BE2C (cell line): ENCODE measurements at regions not wholly inside any gene's neighbourhood (a gene's known extent, or its start where the extent isn't known, plus 50 kb on each side); places are given as distances from the start of the nearest gene placed in this dataset.

Source experiments
- DNase-seq: peaks from one replicate; pipeline ENCODE4 v3.0.0-alpha.2; 2020
- H3K27me3 ChIP-seq: fragments of 250-450 bp; sonication (Bioruptor Pico); 2 replicates; pipeline ENCODE4 v1.5.1; 2020; ENCODE audit warnings: mild to moderate bottlenecking
- H3K36me3 ChIP-seq: fragments of 250-450 bp; sonication (Bioruptor Pico); 2 replicates; pipeline ENCODE4 v1.5.1; 2020; ENCODE audit warnings: mild to moderate bottlenecking
- H3K4me1 ChIP-seq: fragments of 250-450 bp; sonication (Bioruptor Pico); 2 replicates; pipeline ENCODE4 v1.5.1; 2020
- H3K4me3 ChIP-seq: 2 replicates; pipeline ENCODE4 v1.5.1; 2011; ENCODE audit warnings: low read depth, low read length
- H3K9me3 ChIP-seq: fragments of 250-450 bp; sonication (Bioruptor Pico); 2 replicates; pipeline ENCODE4 v1.5.1; 2020
- TF ChIP-seq, protein P1 (sequence below): IDR thresholded peaks from 2 replicates; pipeline ENCODE4 v1.5.1; 2012; ENCODE audit warnings: mild to moderate bottlenecking, low read depth, low read length

DNA sequence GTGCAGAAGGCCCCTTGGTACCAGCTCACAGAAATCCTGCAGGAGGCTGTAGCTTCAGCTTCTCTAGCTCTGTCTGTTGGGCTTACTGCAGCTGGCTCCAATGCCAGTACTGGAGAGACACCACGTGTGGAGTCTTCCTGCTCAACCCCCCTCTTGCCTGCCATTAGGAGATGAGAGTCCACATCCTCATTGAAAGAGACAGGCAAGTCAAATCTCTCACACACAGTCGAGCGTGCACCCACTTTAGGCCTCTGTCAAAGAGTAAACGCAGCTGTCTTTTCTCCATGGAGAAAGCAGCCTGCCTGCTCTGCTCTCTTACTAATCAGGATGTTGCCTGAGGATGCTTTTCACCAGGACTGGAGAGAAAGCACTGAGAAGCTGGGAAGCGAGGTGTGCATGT lies 523.0 kb upstream of the NBEA start:
- Histone ChIP-seq H3K9me3 (no peaks in the 10 kb centered on the region), H3K4me3 (no peak overlapping the region), H3K27me3 (no peaks in the 10 kb centered on the region), H3K36me3 (no peaks in the 10 kb centered on the region), H3K4me1 (peaks cover 26% of the 10 kb centered on the region)
- TF ChIP-seq, protein P1, sequence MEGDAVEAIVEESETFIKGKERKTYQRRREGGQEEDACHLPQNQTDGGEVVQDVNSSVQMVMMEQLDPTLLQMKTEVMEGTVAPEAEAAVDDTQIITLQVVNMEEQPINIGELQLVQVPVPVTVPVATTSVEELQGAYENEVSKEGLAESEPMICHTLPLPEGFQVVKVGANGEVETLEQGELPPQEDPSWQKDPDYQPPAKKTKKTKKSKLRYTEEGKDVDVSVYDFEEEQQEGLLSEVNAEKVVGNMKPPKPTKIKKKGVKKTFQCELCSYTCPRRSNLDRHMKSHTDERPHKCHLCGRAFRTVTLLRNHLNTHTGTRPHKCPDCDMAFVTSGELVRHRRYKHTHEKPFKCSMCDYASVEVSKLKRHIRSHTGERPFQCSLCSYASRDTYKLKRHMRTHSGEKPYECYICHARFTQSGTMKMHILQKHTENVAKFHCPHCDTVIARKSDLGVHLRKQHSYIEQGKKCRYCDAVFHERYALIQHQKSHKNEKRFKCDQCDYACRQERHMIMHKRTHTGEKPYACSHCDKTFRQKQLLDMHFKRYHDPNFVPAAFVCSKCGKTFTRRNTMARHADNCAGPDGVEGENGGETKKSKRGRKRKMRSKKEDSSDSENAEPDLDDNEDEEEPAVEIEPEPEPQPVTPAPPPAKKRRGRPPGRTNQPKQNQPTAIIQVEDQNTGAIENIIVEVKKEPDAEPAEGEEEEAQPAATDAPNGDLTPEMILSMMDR = peak; percentile 11; the same call in 1 of the 2 replicates
- DNase-seq = peak; percentile 67

DNA sequence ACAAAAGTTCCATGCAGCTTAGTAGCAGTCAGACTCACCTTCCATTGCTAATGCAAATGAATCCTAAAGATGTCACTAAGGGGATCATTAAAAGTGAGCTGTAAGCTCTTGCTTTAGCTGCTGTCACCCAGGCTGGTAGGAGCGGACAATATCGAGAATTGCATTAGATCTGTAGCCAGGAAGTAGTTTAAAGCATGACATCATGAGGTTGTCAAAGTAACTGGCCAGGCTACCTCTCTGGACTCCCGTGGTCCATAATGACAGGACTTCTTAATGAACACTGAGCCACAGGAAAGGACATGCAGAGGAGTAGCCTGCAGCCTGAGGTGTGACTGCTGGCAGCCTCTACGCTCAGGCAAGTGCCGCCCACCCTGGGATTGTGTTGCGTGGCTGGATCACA lies 522.3 kb upstream of the NBEA start:
- peaks cover 31% of the 10 kb centered on the region for H3K4me1 ChIP-seq

DNA sequence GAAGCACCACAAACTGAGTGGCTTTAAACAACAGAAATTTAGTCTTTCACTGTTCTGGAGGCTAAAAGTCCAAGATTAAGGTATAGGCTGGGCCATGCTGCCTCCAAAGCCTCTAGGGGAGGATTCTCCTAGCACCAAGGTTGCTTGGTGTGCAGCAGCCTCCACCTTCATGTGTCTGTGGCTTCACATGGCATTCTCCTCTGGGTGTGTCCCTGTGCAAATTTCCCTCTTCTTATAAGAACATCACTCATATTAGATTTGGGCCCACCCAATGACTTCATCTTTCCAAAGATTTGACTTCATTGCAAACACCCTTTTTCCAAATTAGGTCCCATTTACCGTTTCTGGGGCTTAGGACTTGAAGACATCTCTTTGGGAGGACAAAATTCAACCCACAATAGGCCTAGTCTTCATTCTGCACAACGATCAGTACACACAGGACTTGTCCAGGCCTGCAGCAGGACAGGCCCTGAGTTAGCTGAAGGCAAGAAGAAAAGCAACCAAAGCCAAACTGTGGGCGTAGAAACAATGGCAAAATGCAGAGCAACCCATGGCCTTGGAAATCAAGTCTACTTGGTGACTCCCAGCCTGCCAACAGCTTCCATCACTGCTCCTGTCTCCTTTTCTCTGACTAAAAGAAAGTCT lies 521.2 kb upstream of the NBEA start:
- Histone ChIP-seq H3K27me3 (no peaks in the 10 kb centered on the region), H3K4me3 (no peak overlapping the region), H3K9me3 (no peaks in the 10 kb centered on the region), H3K4me1 (peaks cover 42% of the 10 kb centered on the region), H3K36me3 (no peaks in the 10 kb centered on the region)
- no peak for DNase-seq
- TF ChIP-seq, protein P1 = no peak

More for the DNA sequence above, 522.3 kb upstream of the NBEA start:
- DNase-seq = no peak
- H3K27me3 ChIP-seq = no peaks in the 10 kb centered on the region
- H3K4me3 ChIP-seq = no peak overlapping the region
- TF ChIP-seq, protein P1 = no peak
- H3K9me3 ChIP-seq = no peaks in the 10 kb centered on the region
- no peaks in the 10 kb centered on the region for H3K36me3 ChIP-seq

DNA sequence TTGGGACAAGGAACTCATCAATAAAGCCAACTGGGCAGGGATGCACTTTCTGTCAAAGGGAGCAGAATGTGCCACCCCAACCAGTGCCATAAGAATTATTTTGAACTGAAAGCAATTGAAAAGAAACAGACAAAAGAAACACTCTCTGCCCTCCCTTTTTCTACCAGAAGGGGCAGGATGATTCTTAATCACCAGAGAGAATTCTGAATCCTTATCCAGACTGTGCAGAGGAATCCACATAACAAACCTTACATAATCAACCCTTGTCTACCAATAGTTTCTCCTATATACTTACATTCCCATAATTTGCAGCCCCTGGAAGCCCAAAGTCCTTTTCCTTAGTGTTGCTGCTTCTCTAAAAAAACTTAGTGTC lies 520.7 kb upstream of the NBEA start:
- no peaks in the 10 kb centered on the region for H3K27me3 ChIP-seq
- TF ChIP-seq, protein P1 = peak; percentile 50

DNA sequence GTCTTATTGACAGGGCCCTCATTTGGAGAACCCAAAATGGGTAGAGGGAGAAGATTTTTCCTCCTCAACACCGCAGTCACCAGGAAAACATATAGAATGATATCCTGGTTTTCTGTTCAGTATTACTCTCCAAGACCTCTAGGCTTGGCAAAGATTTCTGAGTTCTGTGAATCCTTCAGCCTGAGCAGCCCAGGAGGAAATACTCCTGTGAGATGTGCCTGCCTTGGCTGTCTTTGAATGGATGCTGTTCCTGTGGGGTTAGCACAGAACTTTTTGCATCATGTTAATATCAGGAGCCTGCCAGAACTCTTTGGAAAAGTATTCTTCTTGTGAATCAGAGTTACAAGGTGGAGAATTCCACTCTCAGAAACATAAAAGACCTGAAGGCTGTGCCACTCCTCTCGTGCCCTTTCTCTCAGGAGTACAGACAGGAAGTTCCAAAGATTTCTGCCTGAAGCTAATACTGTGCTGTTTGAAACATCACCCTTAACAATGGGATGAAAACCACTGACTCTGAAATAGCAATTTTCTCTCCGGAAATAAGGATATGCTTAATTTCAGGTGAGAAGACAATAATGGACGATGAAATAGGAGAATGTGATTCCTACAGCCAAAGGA lies 520.1 kb upstream of the NBEA start:
- no peak overlapping the region for H3K4me3 ChIP-seq
- H3K4me1 ChIP-seq = peaks cover 43% of the 10 kb centered on the region
- DNase-seq = no peak
- TF ChIP-seq, protein P1 = no peak
- no peaks in the 10 kb centered on the region for H3K9me3 ChIP-seq
- H3K36me3 ChIP-seq = no peaks in the 10 kb centered on the region
- no peaks in the 10 kb centered on the region for H3K27me3 ChIP-seq

More for the DNA sequence above, 520.7 kb upstream of the NBEA start:
- no peaks in the 10 kb centered on the region for H3K36me3 ChIP-seq
- H3K4me3 ChIP-seq = no peak overlapping the region
- H3K9me3 ChIP-seq = no peaks in the 10 kb centered on the region
- DNase-seq = no peak
- peaks cover 46% of the 10 kb centered on the region for H3K4me1 ChIP-seq

DNA sequence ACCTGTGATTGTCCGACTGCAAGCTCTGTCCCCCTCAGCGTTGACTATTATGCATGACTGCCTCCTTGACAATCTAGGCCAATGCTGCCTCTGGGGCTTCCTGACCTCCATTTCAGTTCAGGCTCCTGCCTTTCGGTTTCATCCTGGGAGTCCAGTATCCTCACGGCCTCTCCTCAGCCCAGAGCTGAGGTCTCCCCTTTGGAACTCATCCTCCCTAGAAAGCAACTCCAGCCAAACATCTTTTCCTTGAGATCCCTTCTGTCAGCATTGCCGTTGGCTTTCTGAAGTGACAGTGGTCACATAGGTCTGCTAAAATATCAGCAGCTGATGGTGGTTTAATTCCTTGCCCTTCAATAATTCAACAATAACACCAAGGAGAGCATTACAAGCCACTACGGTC lies 519.1 kb upstream of the NBEA start:
- no peak overlapping the region for H3K4me3 ChIP-seq
- H3K27me3 ChIP-seq = no peaks in the 10 kb centered on the region
- TF ChIP-seq, protein P1 = no peak
- no peak for DNase-seq
- H3K4me1 ChIP-seq = peaks cover 40% of the 10 kb centered on the region
- H3K9me3 ChIP-seq = no peaks in the 10 kb centered on the region
- H3K36me3 ChIP-seq = no peaks in the 10 kb centered on the region
